Endothelial cell of umbilical vein (primary cell): ENCODE measurements at regions not wholly inside any gene's neighbourhood (a gene's known extent, or its start where the extent isn't known, plus 50 kb on each side); places are given as distances from the start of the nearest gene placed in this dataset.

Source experiments
- BruUV-seq: library from RNA; stranded (reverse); fragments of 400-500 nt; replicated peaks from 2 replicates; lab custom pipeline; 2021; lab: Mats Ljungman, UMichigan
- CTCF ChIA-PET: fragments of 300-600, 350-600 bp; sonication (Branson Sonifier 250); formaldehyde crosslinking; loops from one replicate; lab custom pipeline; 2021; ENCODE audit warnings: antibody characterized with exemption, inconsistent platforms; lab: Charles Lee
- POLR2A ChIA-PET: fragments of 300-600, 350-600 bp; sonication (Branson Sonifier 250); formaldehyde crosslinking; loops from one replicate; lab custom pipeline; 2021; ENCODE audit warnings: antibody characterized with exemption, inconsistent platforms; lab: Charles Lee
- DNase-seq: peaks from one replicate; pipeline ENCODE4 v3.0.0-alpha.2; 2011; ENCODE audit warnings: low read depth, low spot score
- FAIRE-seq: peaks from 2 replicates; lab custom pipeline; 2011; peaks lifted over from hg19 to GRCh38; lab: Jason Lieb, UNC
- H2AFZ ChIP-seq: 2 replicates; pipeline ENCODE4 v1.6.0; 2012; ENCODE audit warnings: low read depth, low read length, control low read depth, inconsistent platforms
- H3K27ac ChIP-seq: 2 replicates; pipeline ENCODE4 v1.5.1; 2011; ENCODE audit warnings: low read depth, mild to moderate bottlenecking, control low read depth, low read length, moderate library complexity; ENCODE audit not compliant: insufficient read depth
- H3K27me3 ChIP-seq, 2 experiments: 2 replicates each; pipeline versions ENCODE4 v1.6.0 to v1.6.1; 2011; ENCODE audit warnings: low read length in 2 of 2, mixed read lengths in 1 of 2; ENCODE audit not compliant: control insufficient read depth in 2 of 2, insufficient read depth in 2 of 2
- H3K36me3 ChIP-seq, 2 experiments: 2 replicates in 1 of 2; 3 replicates in 1 of 2; pipeline ENCODE4 v1.5.1; 2011; ENCODE audit warnings: low read length in 2 of 2, mild to moderate bottlenecking in 1 of 2, moderate library complexity in 1 of 2; ENCODE audit not compliant: control insufficient read depth in 2 of 2, insufficient read depth in 2 of 2; ENCODE audit errors: extremely low read depth in 1 of 2
- H3K4me1 ChIP-seq: 3 replicates; pipeline ENCODE4 v1.5.1; 2011; ENCODE audit warnings: mild to moderate bottlenecking, low read length; ENCODE audit not compliant: control insufficient read depth, insufficient read depth; ENCODE audit errors: extremely low read depth
- H3K4me2 ChIP-seq: 2 replicates; pipeline ENCODE4 v1.6.1; 2011; ENCODE audit warnings: low read length, control low read depth, mixed read lengths; ENCODE audit not compliant: insufficient read depth
- H3K4me3 ChIP-seq, 3 experiments: fragments of 200-600 bp in 1 of 3; sonication (generic), shearing (Covaris generic) in 1 of 3; replicated peaks in 1 of 3; 2 replicates each; pipeline ENCODE4 v1.5.1; 2011 to 2016; ENCODE audit warnings: control low read depth in 3 of 3, low read length in 3 of 3, mild to moderate bottlenecking in 2 of 3, inconsistent platforms in 1 of 3, low read depth in 1 of 3, moderate library complexity in 1 of 3; ENCODE audit not compliant: insufficient read depth in 1 of 3
- H3K79me2 ChIP-seq: 2 replicates; pipeline ENCODE4 v1.6.0; 2012; ENCODE audit warnings: low read length, inconsistent platforms; ENCODE audit not compliant: control insufficient read depth, insufficient read depth
- H3K9ac ChIP-seq: replicated peaks from 2 replicates; pipeline ENCODE3; 2011; ENCODE audit warnings: low read length, control low read depth; ENCODE audit not compliant: insufficient read depth; ENCODE audit errors: extremely low read depth
- H3K9me1 ChIP-seq: replicated peaks from 3 replicates; pipeline ENCODE4 v1.6.0; 2011; ENCODE audit warnings: mild to moderate bottlenecking, low read length; ENCODE audit not compliant: control insufficient read depth, insufficient read depth; ENCODE audit errors: extremely low read depth
- H3K9me3 ChIP-seq: replicated peaks from 2 replicates; pipeline ENCODE4 v1.5.1; 2012; ENCODE audit warnings: low read length, inconsistent platforms; ENCODE audit not compliant: control insufficient read depth, insufficient read depth
- H4K20me1 ChIP-seq: replicated peaks from 2 replicates; pipeline ENCODE3; 2011; ENCODE audit warnings: mild to moderate bottlenecking, low read length; ENCODE audit not compliant: control insufficient read depth, insufficient read depth; ENCODE audit errors: extremely low read depth
- EZH2 ChIP-seq: IDR thresholded peaks from 2 replicates; pipeline ENCODE4 v1.6.1; 2012; ENCODE audit warnings: borderline replicate concordance, low read depth, mild to moderate bottlenecking, moderate library complexity, low read length, inconsistent platforms; ENCODE audit not compliant: severe bottlenecking
- FOS ChIP-seq: IDR thresholded peaks from 2 replicates; pipeline ENCODE4 v1.6.1; 2011; ENCODE audit warnings: mild to moderate bottlenecking, low read length, moderate library complexity, borderline replicate concordance; ENCODE audit not compliant: insufficient read depth
- GATA2 ChIP-seq: IDR thresholded peaks from 2 replicates; pipeline ENCODE4 v1.7.0; 2011; ENCODE audit warnings: low read depth, mild to moderate bottlenecking, moderate library complexity, mixed read lengths, low read length; ENCODE audit not compliant: insufficient read length, insufficient read depth
- JUN ChIP-seq: IDR thresholded peaks from 2 replicates; pipeline ENCODE4 v1.6.1; 2011; ENCODE audit warnings: borderline replicate concordance, low read depth; ENCODE audit not compliant: insufficient read length, insufficient read depth
- MYC ChIP-seq: IDR thresholded peaks from one replicate; pipeline ENCODE4 v1.6.1; 2011; ENCODE audit warnings: mild to moderate bottlenecking, low read depth, low read length
- POLR2A ChIP-seq: IDR thresholded peaks from 2 replicates; pipeline ENCODE4 v1.6.1; 2012; ENCODE audit warnings: low read depth, mild to moderate bottlenecking, control low read depth, low read length
- POLR2AphosphoS5 ChIP-seq: IDR thresholded peaks from 2 replicates; pipeline ENCODE4 v1.6.1; 2012; ENCODE audit warnings: low read depth, mild to moderate bottlenecking, control low read depth, low read length, moderate library complexity; ENCODE audit not compliant: insufficient read depth
- dilution Hi-C: fragments of 300-500 bp; cut with MboI; formaldehyde crosslinking; loops from one replicate; pipeline ENCODE4 v1.15.0; 2019; ENCODE audit warnings: low sequenced_read_pairs; ENCODE audit not compliant: extremely low pct_ligation_motif_present
- intact Hi-C: fragments of 100-400 bp; cut with micrococcal nuclease; formaldehyde crosslinking; loops from one replicate; pipeline ENCODE4 v1.10.0; 2022
- TF ChIP-seq, protein P1 (sequence below), 2 donors: IDR thresholded peaks; 1 replicate in 1 of 2; 2 replicates in 1 of 2; pipeline ENCODE4 v1.5.1; 2011; ENCODE audit warnings: low read length in 2 of 2, mild to moderate bottlenecking in 2 of 2, moderate library complexity in 2 of 2, control low read depth in 1 of 2, inconsistent platforms in 1 of 2, low read depth in 1 of 2; ENCODE audit not compliant: insufficient read depth in 1 of 2; ENCODE audit errors: extremely low read depth in 1 of 2
- TF ChIP-seq, protein P2 (sequence below): IDR thresholded peaks from 2 replicates; pipeline ENCODE4 v1.6.1; 2011; ENCODE audit not compliant: insufficient read depth, insufficient read length

DNA sequence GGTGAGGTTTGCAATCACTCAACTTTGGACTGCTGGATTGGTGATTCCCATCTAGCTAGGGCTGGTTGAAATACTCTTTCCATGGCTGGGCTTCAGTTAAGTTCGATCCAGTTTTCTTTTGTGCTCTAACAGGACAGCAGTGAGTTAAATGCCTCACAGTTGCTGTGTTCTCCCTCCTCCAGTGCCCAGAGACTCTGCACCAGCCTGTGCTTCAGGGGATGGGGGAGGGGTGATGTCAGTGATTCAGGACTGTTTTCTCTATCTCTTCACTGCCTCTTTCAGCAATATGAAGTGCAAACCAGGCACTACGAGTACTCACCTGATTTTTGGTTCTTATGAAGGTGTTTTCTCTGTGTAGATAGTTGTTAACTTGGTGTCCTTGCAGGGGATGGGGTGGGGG is 88.2 kb upstream of the FAM83B start:
- FAIRE-seq (no peak), DNase-seq (no peak)
- ChIA-PET POLR2A (no interaction called here), CTCF (no interaction called here)
- Histone ChIP-seq H3K79me2 (no peaks in the 10 kb centered on the region), H3K27ac (no peak overlapping the region), H2AFZ (no peak overlapping the region), H3K4me1 (no peaks in the 10 kb centered on the region), H3K27me3 (no peaks in the 10 kb centered on the region), H3K36me3 (no peaks in the 10 kb centered on the region), H3K9ac (no peak overlapping the region), H3K9me3 (no peaks in the 10 kb centered on the region), H3K9me1 (no peaks in the 10 kb centered on the region), H3K4me3 (no peak overlapping the region), H3K4me2 (no peak overlapping the region), H4K20me1 (no peaks in the 10 kb centered on the region)
- no TSS peak for BruUV-seq
- TF ChIP-seq, protein P1, sequence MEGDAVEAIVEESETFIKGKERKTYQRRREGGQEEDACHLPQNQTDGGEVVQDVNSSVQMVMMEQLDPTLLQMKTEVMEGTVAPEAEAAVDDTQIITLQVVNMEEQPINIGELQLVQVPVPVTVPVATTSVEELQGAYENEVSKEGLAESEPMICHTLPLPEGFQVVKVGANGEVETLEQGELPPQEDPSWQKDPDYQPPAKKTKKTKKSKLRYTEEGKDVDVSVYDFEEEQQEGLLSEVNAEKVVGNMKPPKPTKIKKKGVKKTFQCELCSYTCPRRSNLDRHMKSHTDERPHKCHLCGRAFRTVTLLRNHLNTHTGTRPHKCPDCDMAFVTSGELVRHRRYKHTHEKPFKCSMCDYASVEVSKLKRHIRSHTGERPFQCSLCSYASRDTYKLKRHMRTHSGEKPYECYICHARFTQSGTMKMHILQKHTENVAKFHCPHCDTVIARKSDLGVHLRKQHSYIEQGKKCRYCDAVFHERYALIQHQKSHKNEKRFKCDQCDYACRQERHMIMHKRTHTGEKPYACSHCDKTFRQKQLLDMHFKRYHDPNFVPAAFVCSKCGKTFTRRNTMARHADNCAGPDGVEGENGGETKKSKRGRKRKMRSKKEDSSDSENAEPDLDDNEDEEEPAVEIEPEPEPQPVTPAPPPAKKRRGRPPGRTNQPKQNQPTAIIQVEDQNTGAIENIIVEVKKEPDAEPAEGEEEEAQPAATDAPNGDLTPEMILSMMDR (IDR thresholded peaks at IDR 0.05; ENCODE audit: extremely low read depth in 1 of 2, insufficient read depth in 1 of 2, low read depth in 1 of 2, low read length in 2 of 2): no peak
- no peak for TF ChIP-seq MYC
- TF ChIP-seq EZH2: no peak
- TF ChIP-seq, protein P2, sequence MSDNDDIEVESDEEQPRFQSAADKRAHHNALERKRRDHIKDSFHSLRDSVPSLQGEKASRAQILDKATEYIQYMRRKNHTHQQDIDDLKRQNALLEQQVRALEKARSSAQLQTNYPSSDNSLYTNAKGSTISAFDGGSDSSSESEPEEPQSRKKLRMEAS: no peak
- no peak for TF ChIP-seq FOS
- TF ChIP-seq POLR2A: no peak
- TF ChIP-seq POLR2AphosphoS5: no peak
- TF ChIP-seq JUN: no peak
- no peak for TF ChIP-seq GATA2
- intact Hi-C loops: no loop called here
- dilution Hi-C loops: no loop called here
